ENCODE measurements at regions not wholly inside any gene's neighbourhood (a gene's known extent, or its start where the extent isn't known, plus 50 kb on each side); places are given as distances from the start of the nearest gene placed in this dataset.
"Not testable (repeated sequence)": the region's sequence is repeated elsewhere in the genome, so short reads cannot be mapped to it uniquely, and the experiment has no call there.

- no peak for DNase-seq (ENCODE audit: low read depth, low spot score)
Observed at GRCh38 chr14:105856676-105857219, 330.4 kb downstream of the TMEM121 start.

- no peak for DNase-seq (ENCODE audit: low read depth, low spot score)
Observed at GRCh38 chr14:105857220-105857825, 330.9 kb downstream of the TMEM121 start.

- DNase-seq (ENCODE audit: low read depth, low spot score): no peak
Observed at GRCh38 chr14:105857826-105858675, 331.7 kb downstream of the TMEM121 start.

GRCh38 chr14:105858676-105859025 lies 332.3 kb downstream of the TMEM121 start:
- DNase-seq (ENCODE audit: low read depth, low spot score): no peak

- not testable (repeated sequence) for DNase-seq (ENCODE audit: low read depth, low spot score)
Observed at GRCh38 chr14:105859073-105859716, 332.8 kb downstream of the TMEM121 start.

- DNase-seq (ENCODE audit: low read depth, low spot score): no peak
Observed at GRCh38 chr14:105859717-105860614, 333.6 kb downstream of the TMEM121 start.

GRCh38 chr14:105860615-105861580 lies 334.5 kb downstream of the TMEM121 start:
- no peak for DNase-seq (ENCODE audit: low read depth, low spot score)

- DNase-seq (ENCODE audit: low read depth, low spot score): no peak
Observed at GRCh38 chr14:105861985-105862465, 335.6 kb downstream of the TMEM121 start.

- DNase-seq (ENCODE audit: low read depth, low spot score): no peak
Observed at GRCh38 chr14:105862581-105863239, 336.3 kb downstream of the TMEM121 start.

- DNase-seq (ENCODE audit: low read depth, low spot score): no peak
Observed at GRCh38 chr14:105863296-105864108, 337.1 kb downstream of the TMEM121 start.

- DNase-seq (ENCODE audit: low read depth, low spot score): no peak
Observed at GRCh38 chr14:105864116-105864515, 337.7 kb downstream of the TMEM121 start.

GRCh38 chr14:105864651-105865265 lies 338.4 kb downstream of the TMEM121 start:
- DNase-seq (ENCODE audit: low read depth, low spot score): no peak

- DNase-seq (ENCODE audit: low read depth, low spot score): no peak
Observed at GRCh38 chr14:105865266-105865903, 339.0 kb downstream of the TMEM121 start.

- DNase-seq (ENCODE audit: low read depth, low spot score): no peak
Observed at GRCh38 chr14:105865904-105866840, 339.8 kb downstream of the TMEM121 start.

- DNase-seq (ENCODE audit: low read depth, low spot score): no peak
Observed at GRCh38 chr14:105866841-105867321, 340.5 kb downstream of the TMEM121 start.

GRCh38 chr14:105867961-105868599 lies 341.7 kb downstream of the TMEM121 start:
- no peak for DNase-seq (ENCODE audit: low read depth, low spot score)

All from activated naive CD8-positive, alpha-beta T cell treated with anti-CD3 and anti-CD28 coated beads, Interleukin-2, amount 50 U/mL, for 16 hours (primary cell).